Skeletal muscle tissue (tissue), 3 donors: ENCODE measurements at regions not wholly inside any gene's neighbourhood (a gene's known extent, or its start where the extent isn't known, plus 50 kb on each side); places are given as distances from the start of the nearest gene placed in this dataset.

Experiments used
- H3K27ac ChIP-seq: one replicate; pipeline ENCODE4 v1.7.0; 2013; ENCODE audit warnings: mild to moderate bottlenecking, low read depth, low read length, inconsistent platforms
- H3K27me3 ChIP-seq, 3 donors: one replicate each; pipeline ENCODE4 v1.7.0; 2013; ENCODE audit warnings: low read length in 3 of 3; ENCODE audit not compliant: control insufficient read depth in 3 of 3, insufficient read depth in 3 of 3
- H3K36me3 ChIP-seq, 3 donors: one replicate each; pipeline ENCODE4 v1.7.0; 2013; ENCODE audit warnings: low read length in 3 of 3; ENCODE audit not compliant: control insufficient read depth in 3 of 3, insufficient read depth in 3 of 3
- H3K4me1 ChIP-seq, 3 donors: one replicate each; pipeline ENCODE4 v1.7.0; 2013; ENCODE audit warnings: low read length in 3 of 3, mild to moderate bottlenecking in 3 of 3; ENCODE audit not compliant: control insufficient read depth in 3 of 3, insufficient read depth in 3 of 3
- H3K4me3 ChIP-seq, 3 donors: one replicate each; pipeline ENCODE4 v1.7.0; 2013; ENCODE audit warnings: low read length in 3 of 3
- H3K9ac ChIP-seq, 3 donors: one replicate each; pipeline ENCODE4 v1.7.0; 2013; ENCODE audit warnings: low read length in 3 of 3, mild to moderate bottlenecking in 3 of 3, moderate library complexity in 2 of 3, low read depth in 1 of 3
- H3K9me3 ChIP-seq, 3 donors: one replicate each; pipeline ENCODE4 v1.7.0; 2013; ENCODE audit warnings: low read length in 3 of 3; ENCODE audit not compliant: control insufficient read depth in 3 of 3
- donor health status: Osteomylitis.

DNA sequence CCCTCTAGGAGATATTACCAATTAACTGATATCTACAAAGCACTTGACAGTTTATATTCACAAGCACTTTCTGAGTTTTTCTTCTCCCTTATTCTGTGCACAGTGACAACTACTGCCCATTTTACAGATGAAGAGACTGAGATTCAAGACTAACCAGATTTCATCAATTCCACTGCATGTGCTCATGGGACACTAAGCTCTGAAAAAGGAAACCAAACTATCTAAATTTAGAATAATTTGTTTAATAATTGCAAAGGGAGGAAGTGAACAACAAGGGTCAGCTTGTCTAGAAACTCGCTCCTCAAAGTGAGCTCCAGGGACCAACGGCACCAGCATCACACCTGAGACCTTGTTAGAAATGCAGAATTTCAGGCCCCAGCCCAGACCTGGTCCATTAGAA, 50.8 kb upstream of the MYLIP start:
- no peaks in the 10 kb centered on the region for H3K9me3 ChIP-seq
- no peaks in the 10 kb centered on the region for H3K4me1 ChIP-seq
- no peak overlapping the region for H3K27ac ChIP-seq
- no peak overlapping the region for H3K9ac ChIP-seq
- H3K27me3 ChIP-seq: no peaks in the 10 kb centered on the region
- no peak overlapping the region for H3K4me3 ChIP-seq
- H3K36me3 ChIP-seq: no peaks in the 10 kb centered on the region

DNA sequence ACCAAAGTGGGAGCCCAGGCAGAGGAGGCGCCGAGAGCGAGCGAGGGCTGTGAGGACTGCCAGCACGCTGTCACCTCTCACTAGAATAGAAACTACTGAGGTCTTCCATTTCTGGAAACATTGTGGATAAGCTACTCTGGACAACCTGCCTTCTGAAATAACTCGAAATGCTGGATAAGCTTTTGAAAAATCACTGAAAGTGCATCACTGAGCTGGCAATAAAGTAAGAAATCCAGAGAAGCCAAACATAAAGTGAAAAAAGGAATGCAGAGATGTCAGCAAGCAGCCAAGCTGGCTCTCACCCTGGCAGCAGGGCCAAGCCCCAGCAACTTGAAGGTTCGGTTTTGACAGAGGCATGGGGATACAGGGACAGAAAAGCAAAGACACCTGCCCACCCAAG, 59.2 kb upstream of the MYLIP start:
- H3K27ac ChIP-seq: no peak overlapping the region
- H3K4me3 ChIP-seq: no peak overlapping the region
- H3K4me1 ChIP-seq: peaks cover 0 to 3% (median 1%) of the 10 kb centered on the region in 3 donors
- H3K27me3 ChIP-seq: no peaks in the 10 kb centered on the region
- H3K36me3 ChIP-seq: no peaks in the 10 kb centered on the region
- no peaks in the 10 kb centered on the region for H3K9me3 ChIP-seq
- no peak overlapping the region for H3K9ac ChIP-seq

GRCh38 chr6:16069222-16069621, 59.7 kb upstream of the MYLIP start:
- Histone ChIP-seq H3K9ac (no peak overlapping the region), H3K4me1 (peaks cover 0 to 4% (median 3%) of the 10 kb centered on the region in 3 donors), H3K27me3 (no peaks in the 10 kb centered on the region), H3K4me3 (no peak overlapping the region), H3K36me3 (no peaks in the 10 kb centered on the region), H3K9me3 (no peaks in the 10 kb centered on the region), H3K27ac (no peak overlapping the region)

DNA sequence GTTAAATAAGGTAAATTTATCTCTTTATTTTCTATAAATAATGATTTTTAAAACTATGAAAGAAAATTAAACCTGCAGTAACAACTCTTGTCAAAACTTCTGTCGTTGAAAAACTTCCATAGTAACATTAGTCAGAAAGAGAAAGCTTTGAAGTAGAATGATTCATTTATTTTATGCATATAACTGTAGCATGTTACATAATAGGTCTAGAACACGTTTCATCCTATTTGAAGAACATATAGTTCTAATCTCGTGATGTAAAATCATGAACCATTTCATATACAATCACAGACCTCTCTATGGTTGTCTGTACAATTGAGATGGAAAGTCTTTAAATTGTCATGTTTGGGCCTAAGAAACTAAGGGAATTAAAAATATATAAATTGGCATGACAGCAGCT, 61.3 kb upstream of the MYLIP start:
- Histone ChIP-seq H3K9me3 (no peaks in the 10 kb centered on the region), H3K27ac (no peak overlapping the region), H3K9ac (no peak overlapping the region), H3K4me1 (peaks cover 0 to 4% (median 3%) of the 10 kb centered on the region in 3 donors), H3K36me3 (no peaks in the 10 kb centered on the region), H3K27me3 (no peaks in the 10 kb centered on the region), H3K4me3 (no peak overlapping the region)

DNA sequence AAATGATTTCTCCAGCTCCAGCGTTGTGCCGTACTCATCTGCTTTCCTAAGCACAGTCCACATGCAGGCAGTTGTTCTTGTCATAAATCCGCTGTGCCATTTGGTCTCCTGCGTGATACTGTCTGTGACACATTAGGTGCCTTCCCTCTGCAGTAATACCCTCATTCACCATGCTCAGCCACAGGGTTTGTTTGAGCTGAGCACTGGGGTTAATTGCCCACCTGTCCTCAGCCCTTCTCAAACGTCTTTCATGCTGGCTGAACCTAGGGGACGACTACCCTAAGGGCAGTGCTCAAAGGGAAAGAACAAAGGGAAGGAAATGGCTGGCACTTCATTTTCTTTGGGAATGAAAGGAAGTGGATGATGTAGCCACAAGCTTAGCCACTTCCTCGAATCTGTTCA, 64.2 kb upstream of the MYLIP start:
- Histone ChIP-seq H3K4me3 (no peak overlapping the region), H3K9ac (no peak overlapping the region), H3K27me3 (no peaks in the 10 kb centered on the region), H3K36me3 (no peaks in the 10 kb centered on the region), H3K9me3 (no peaks in the 10 kb centered on the region), H3K4me1 (peaks cover under 1 to 7% (median 4%) of the 10 kb centered on the region in 3 donors), H3K27ac (no peak overlapping the region)

- peaks cover 7 to 14% (median 9%) of the 10 kb centered on the region in 3 donors for H3K4me1 ChIP-seq
- no peaks in the 10 kb centered on the region for H3K36me3 ChIP-seq
- no peak overlapping the region for H3K4me3 ChIP-seq
- no peak overlapping the region for H3K27ac ChIP-seq
- no peaks in the 10 kb centered on the region for H3K27me3 ChIP-seq
- H3K9ac ChIP-seq: no peak overlapping the region
- H3K9me3 ChIP-seq: no peaks in the 10 kb centered on the region
Observed at GRCh38 chr6:16063580-16063979, 65.3 kb upstream of the MYLIP start.

DNA sequence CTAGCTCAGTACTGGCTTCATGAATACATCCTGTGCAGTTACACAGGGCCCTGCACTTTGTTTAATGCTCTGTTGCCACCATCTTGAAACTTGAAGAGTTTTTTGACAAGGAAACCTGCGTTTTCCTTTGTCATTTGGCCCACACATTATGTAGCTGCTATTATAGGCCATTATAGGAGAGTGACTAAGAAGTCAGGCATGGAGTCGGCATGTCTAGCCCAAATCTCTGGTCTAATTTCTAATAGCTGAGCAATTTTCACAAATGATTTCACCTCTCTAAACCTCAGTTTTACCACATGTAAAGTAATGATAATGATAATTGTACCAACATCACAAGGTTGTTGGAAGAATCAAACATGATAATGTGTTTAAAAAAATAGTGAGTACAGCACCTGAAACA, 67.1 kb upstream of the MYLIP start:
- peaks cover 14 to 17% (median 14%) of the 10 kb centered on the region in 3 donors for H3K4me1 ChIP-seq
- no peaks in the 10 kb centered on the region for H3K9me3 ChIP-seq
- no peak overlapping the region for H3K4me3 ChIP-seq
- H3K36me3 ChIP-seq: no peaks in the 10 kb centered on the region
- H3K9ac ChIP-seq: no peak overlapping the region
- no peaks in the 10 kb centered on the region for H3K27me3 ChIP-seq
- H3K27ac ChIP-seq: no peak overlapping the region

DNA sequence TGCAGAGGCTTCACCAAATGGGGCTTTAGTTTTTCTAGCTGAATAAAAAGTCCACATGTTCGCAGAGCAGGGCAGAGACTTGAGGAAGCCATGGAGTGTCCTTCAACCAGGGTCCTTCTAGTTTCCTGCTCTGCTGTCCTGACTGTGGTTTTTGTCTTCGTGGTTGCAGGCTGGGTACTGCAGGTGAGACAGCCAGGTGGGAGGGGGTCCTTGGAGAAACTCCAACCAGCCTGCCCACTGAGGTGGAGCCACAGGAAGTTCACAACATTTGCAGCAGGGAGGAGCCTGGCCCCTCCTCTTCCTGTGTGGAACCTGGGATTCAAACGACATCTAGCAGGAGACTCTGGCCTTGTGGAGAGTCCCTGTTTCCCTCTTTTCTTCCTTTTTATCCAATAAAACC, 68.8 kb upstream of the MYLIP start:
- no peaks in the 10 kb centered on the region for H3K9me3 ChIP-seq
- H3K4me3 ChIP-seq: no peak overlapping the region
- H3K9ac ChIP-seq: peak overlapping the region in 2 of 3 donors; percentile 54 to 61
- H3K4me1 ChIP-seq: peaks cover 14 to 17% (median 14%) of the 10 kb centered on the region in 3 donors
- H3K27ac ChIP-seq: peak overlapping the region; percentile 28
- no peaks in the 10 kb centered on the region for H3K27me3 ChIP-seq
- H3K36me3 ChIP-seq: no peaks in the 10 kb centered on the region

- H3K9ac ChIP-seq: peak overlapping the region in 2 of 3 donors; percentile 54 to 61
- H3K27me3 ChIP-seq: no peaks in the 10 kb centered on the region
- H3K4me1 ChIP-seq: peaks cover 11 to 14% (median 13%) of the 10 kb centered on the region in 3 donors
- peak overlapping the region in 2 of 3 donors; percentile 10 to 48 for H3K4me3 ChIP-seq
- H3K9me3 ChIP-seq: no peaks in the 10 kb centered on the region
- H3K27ac ChIP-seq: peak overlapping the region; percentile 28
- no peaks in the 10 kb centered on the region for H3K36me3 ChIP-seq
Observed at GRCh38 chr6:16059496-16059895, 69.4 kb upstream of the MYLIP start.

DNA sequence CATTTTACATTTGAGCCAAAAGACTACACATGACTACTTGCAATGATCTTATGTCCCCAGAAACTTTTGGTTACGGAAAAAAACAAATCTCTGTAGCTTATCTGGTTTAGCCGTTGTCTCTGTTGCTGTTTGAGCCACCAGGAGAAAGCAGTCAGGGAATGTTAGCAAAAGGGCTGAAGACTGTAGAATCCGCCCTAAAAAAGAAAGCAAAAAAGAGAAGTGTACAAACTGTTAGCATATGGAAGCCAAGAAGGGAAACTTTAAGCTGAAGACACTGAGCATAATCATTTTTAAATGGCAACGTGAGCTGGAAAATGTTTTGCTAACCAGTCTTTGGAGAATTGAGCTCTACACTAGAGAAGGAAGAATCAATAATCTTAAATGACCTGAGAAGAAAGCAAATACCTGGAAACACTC, 69.9 kb upstream of the MYLIP start:
- Histone ChIP-seq H3K36me3 (no peaks in the 10 kb centered on the region), H3K27ac (no peak overlapping the region), H3K27me3 (no peaks in the 10 kb centered on the region), H3K4me3 (no peak overlapping the region), H3K9me3 (no peaks in the 10 kb centered on the region), H3K4me1 (peaks cover 11 to 14% (median 12%) of the 10 kb centered on the region in 3 donors), H3K9ac (no peak overlapping the region)
